ENCODE measurements at regions not wholly inside any gene's neighbourhood (a gene's known extent, or its start where the extent isn't known, plus 50 kb on each side); places are given as distances from the start of the nearest gene placed in this dataset.

- no peak overlapping the region for H3K27ac ChIP-seq
- no peak overlapping the region for H3K4me3 ChIP-seq (ENCODE audit: low read depth, low read length)
- H3K36me3 ChIP-seq (replicated peaks), result no peaks in the 10 kb centered on the region
- H3K27me3 ChIP-seq (replicated peaks), result no peaks in the 10 kb centered on the region
- DNase-seq, result no peak
- in situ Hi-C loops (cut with HindIII; ENCODE audit: low pct_ligation_motif_present, low sequenced_read_pairs), result no loop called here
- no peak for TF ChIP-seq CTCF (IDR thresholded peaks at IDR 0.05; ENCODE audit: low read depth, low read length, missing control alignments)
These were observed 310.0 kb downstream of the PDGFC start for GRCh38 chr4:156661555-156661954.

DNA sequence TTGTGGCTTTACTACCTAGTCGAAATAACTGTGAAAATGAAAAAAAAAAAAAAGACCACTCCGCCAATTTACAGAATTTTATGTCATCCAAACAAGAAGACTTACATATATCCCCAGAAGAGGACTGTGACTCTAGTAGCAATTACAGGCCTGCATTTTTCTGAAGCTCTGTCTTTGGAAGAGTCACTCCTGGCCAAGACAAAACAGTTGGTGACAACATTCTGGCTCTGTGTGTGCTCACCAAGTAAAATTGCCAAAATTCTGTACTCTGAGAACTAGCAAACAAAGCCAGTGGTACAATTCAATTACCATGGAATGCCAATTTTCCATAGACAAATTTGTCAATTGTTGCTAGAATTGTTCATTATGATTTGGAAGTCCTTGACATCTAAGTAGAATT, 311.1 kb downstream of the PDGFC start:
- TF ChIP-seq CTCF (IDR thresholded peaks at IDR 0.05; ENCODE audit: low read depth, low read length, missing control alignments), result no peak
- DNase-seq, result no peak
- in situ Hi-C loops (cut with HindIII; ENCODE audit: low pct_ligation_motif_present, low sequenced_read_pairs), result no loop called here

DNA sequence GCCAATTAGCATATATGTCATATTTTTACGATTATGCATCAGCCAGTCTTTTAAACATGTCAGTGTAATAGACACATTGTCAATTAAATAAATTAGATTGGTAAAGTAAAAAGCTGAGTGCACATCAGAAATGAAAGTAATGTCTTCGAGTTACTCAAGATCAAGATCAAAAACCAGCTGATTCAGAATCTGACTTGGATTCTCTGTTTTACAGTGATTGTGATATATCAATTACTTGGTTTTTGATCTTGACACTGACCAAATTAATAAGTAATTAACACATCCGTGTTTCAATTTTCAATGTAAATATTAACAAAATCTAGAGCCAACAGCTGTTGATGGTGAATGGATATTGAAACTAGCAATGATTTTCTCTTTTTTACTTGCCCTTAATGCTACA, 311.6 kb downstream of the PDGFC start:
- in situ Hi-C loops (cut with HindIII; ENCODE audit: low pct_ligation_motif_present, low sequenced_read_pairs), result no loop called here

More for the DNA sequence above, 311.1 kb downstream of the PDGFC start:
- no peak overlapping the region for H3K4me3 ChIP-seq (ENCODE audit: low read depth, low read length)
- H3K27me3 ChIP-seq (replicated peaks), result no peaks in the 10 kb centered on the region
- H3K36me3 ChIP-seq (replicated peaks), result no peaks in the 10 kb centered on the region
- H3K27ac ChIP-seq, result no peak overlapping the region

DNA sequence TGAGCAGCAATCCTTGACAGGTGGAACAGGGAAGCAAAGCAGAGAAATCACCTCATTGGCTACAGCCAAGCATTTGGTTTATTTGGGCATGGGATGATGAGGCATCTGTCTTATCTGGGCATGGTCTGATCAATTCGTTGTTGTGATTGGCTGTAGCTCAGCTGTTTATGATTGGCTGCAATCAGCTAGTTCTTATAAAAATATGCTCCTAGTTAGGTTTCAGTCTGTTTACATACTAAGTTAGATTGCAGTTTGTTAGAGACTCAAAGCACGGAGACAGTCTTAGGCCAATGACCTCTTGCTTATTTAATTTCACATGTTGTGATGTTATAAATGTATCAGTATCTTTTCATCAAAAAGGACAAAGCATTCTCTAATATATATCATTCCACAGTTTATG, 312.0 kb downstream of the PDGFC start:
- in situ Hi-C loops (cut with HindIII; ENCODE audit: low pct_ligation_motif_present, low sequenced_read_pairs), result no loop called here
- TF ChIP-seq CTCF (IDR thresholded peaks at IDR 0.05; ENCODE audit: low read depth, low read length, missing control alignments), result no peak
- H3K27ac ChIP-seq, result no peak overlapping the region

More for the DNA sequence above, 311.6 kb downstream of the PDGFC start:
- no peak for DNase-seq
- no peaks in the 10 kb centered on the region for H3K36me3 ChIP-seq (replicated peaks)
- no peak overlapping the region for H3K27ac ChIP-seq
- TF ChIP-seq CTCF (IDR thresholded peaks at IDR 0.05; ENCODE audit: low read depth, low read length, missing control alignments), result no peak
- H3K27me3 ChIP-seq (replicated peaks), result no peaks in the 10 kb centered on the region
- no peak overlapping the region for H3K4me3 ChIP-seq (ENCODE audit: low read depth, low read length)

GRCh38 chr4:156656896-156657295, 314.7 kb downstream of the PDGFC start:
- in situ Hi-C loops (cut with HindIII; ENCODE audit: low pct_ligation_motif_present, low sequenced_read_pairs), result no loop called here
- TF ChIP-seq CTCF (IDR thresholded peaks at IDR 0.05; ENCODE audit: low read depth, low read length, missing control alignments), result no peak
- Histone ChIP-seq H3K27ac (no peak overlapping the region), H3K36me3 (replicated peaks) (no peaks in the 10 kb centered on the region), H3K4me3 (ENCODE audit: low read depth, low read length) (no peak overlapping the region), H3K27me3 (replicated peaks) (no peaks in the 10 kb centered on the region)
- no peak for DNase-seq

More for the DNA sequence above, 312.0 kb downstream of the PDGFC start:
- no peak for DNase-seq
- no peaks in the 10 kb centered on the region for H3K27me3 ChIP-seq (replicated peaks)
- H3K36me3 ChIP-seq (replicated peaks), result no peaks in the 10 kb centered on the region
- no peak overlapping the region for H3K4me3 ChIP-seq (ENCODE audit: low read depth, low read length)

- no peak for TF ChIP-seq CTCF (IDR thresholded peaks at IDR 0.05; ENCODE audit: low read depth, low read length, missing control alignments)
These were observed 317.2 kb downstream of the PDGFC start for GRCh38 chr4:156654410-156654809.

More at GRCh38 chr4:156654410-156654809, 317.2 kb downstream of the PDGFC start:
- no peaks in the 10 kb centered on the region for H3K27me3 ChIP-seq (replicated peaks)
- no peak overlapping the region for H3K27ac ChIP-seq
- DNase-seq, result no peak
- no peaks in the 10 kb centered on the region for H3K36me3 ChIP-seq (replicated peaks)
- no peak overlapping the region for H3K4me3 ChIP-seq (ENCODE audit: low read depth, low read length)
- in situ Hi-C loops (cut with HindIII; ENCODE audit: low pct_ligation_motif_present, low sequenced_read_pairs), result no loop called here

All from brain microvascular endothelial cell (primary cell).